ENCODE measurements at regions not wholly inside any gene's neighbourhood (a gene's known extent, or its start where the extent isn't known, plus 50 kb on each side); places are given as distances from the start of the nearest gene placed in this dataset.

- Histone ChIP-seq H4K20me1 (ENCODE audit: low read depth) (no peaks in the 10 kb centered on the region), H3K36me3 (no peaks in the 10 kb centered on the region), H3K4me3 (no peak overlapping the region), H3K4me1 (peaks cover 14% of the 10 kb centered on the region), H3K79me2 (ENCODE audit: low read depth) (no peaks in the 10 kb centered on the region), H3K27me3 (no peaks in the 10 kb centered on the region), H3K9ac (no peak overlapping the region), H3K9me3 (ENCODE audit: low read depth) (no peaks in the 10 kb centered on the region), H3K4me2 (no peak overlapping the region), H3F3A (ENCODE audit: low read depth) (no peaks in the 10 kb centered on the region), H2AFZ (replicated peaks) (no peak overlapping the region), H3K27ac (no peak overlapping the region)
- TF ChIP-seq EZH2 (IDR thresholded peaks at IDR 0.05): no peak
- TF ChIP-seq EZH2phosphoT487 (IDR thresholded peaks at IDR 0.05): no peak
- TF ChIP-seq CTCF (IDR thresholded peaks at IDR 0.05): no peak
- H3K4me3 Mint-ChIP-seq: no peak overlapping the region
- H3K36me3 Mint-ChIP-seq: no peaks in the 10 kb centered on the region
- H3K9me3 Mint-ChIP-seq: peaks cover 4% of the 10 kb centered on the region
- no peak overlapping the region for H3K27ac Mint-ChIP-seq
- H3K27me3 Mint-ChIP-seq (ENCODE audit: insufficient read depth, low read depth): peaks cover 2% of the 10 kb centered on the region
- H3K4me1 Mint-ChIP-seq: peaks cover 38% of the 10 kb centered on the region
- no peak for DNase-seq (ENCODE audit: low spot score)
Measured at GRCh38 chr21:14879458-14879857, 185.3 kb downstream of the NRIP1 start.

GRCh38 chr21:14878971-14879370 is 185.8 kb downstream of the NRIP1 start:
- H3K27me3 Mint-ChIP-seq (ENCODE audit: insufficient read depth, low read depth): peaks cover 2% of the 10 kb centered on the region
- H3K4me3 Mint-ChIP-seq: no peak overlapping the region

GRCh38 chr21:14877581-14878228 is 187.1 kb downstream of the NRIP1 start:
- no peak for DNase-seq (ENCODE audit: low spot score)
- H3K36me3 Mint-ChIP-seq: no peaks in the 10 kb centered on the region
- Histone ChIP-seq H2AFZ (replicated peaks) (no peak overlapping the region), H3K4me1 (peaks cover 14% of the 10 kb centered on the region), H3K9ac (no peak overlapping the region), H3K79me2 (ENCODE audit: low read depth) (no peaks in the 10 kb centered on the region), H3K36me3 (no peaks in the 10 kb centered on the region), H3K4me3 (no peak overlapping the region), H3K9me3 (ENCODE audit: low read depth) (no peaks in the 10 kb centered on the region), H3K27me3 (no peaks in the 10 kb centered on the region), H3F3A (ENCODE audit: low read depth) (no peaks in the 10 kb centered on the region), H3K4me2 (no peak overlapping the region), H4K20me1 (ENCODE audit: low read depth) (no peaks in the 10 kb centered on the region), H3K27ac (no peak overlapping the region)
- TF ChIP-seq CTCF (IDR thresholded peaks at IDR 0.05): no peak
- TF ChIP-seq EZH2phosphoT487 (IDR thresholded peaks at IDR 0.05): no peak
- no peak for TF ChIP-seq EZH2 (IDR thresholded peaks at IDR 0.05)
- peaks cover 2% of the 10 kb centered on the region for H3K27me3 Mint-ChIP-seq (ENCODE audit: insufficient read depth, low read depth)
- peaks cover 38% of the 10 kb centered on the region for H3K4me1 Mint-ChIP-seq
- peaks cover 2% of the 10 kb centered on the region for H3K9me3 Mint-ChIP-seq
- H3K4me3 Mint-ChIP-seq: no peak overlapping the region
- H3K27ac Mint-ChIP-seq: no peak overlapping the region

More at GRCh38 chr21:14878971-14879370, 185.8 kb downstream of the NRIP1 start:
- Mint-ChIP-seq H3K4me1 (peaks cover 38% of the 10 kb centered on the region), H3K9me3 (peaks cover 2% of the 10 kb centered on the region), H3K27ac (no peak overlapping the region), H3K36me3 (no peaks in the 10 kb centered on the region)
- Histone ChIP-seq H3K4me1 (peaks cover 14% of the 10 kb centered on the region), H3F3A (ENCODE audit: low read depth) (no peaks in the 10 kb centered on the region), H4K20me1 (ENCODE audit: low read depth) (no peaks in the 10 kb centered on the region), H3K9me3 (ENCODE audit: low read depth) (no peaks in the 10 kb centered on the region), H2AFZ (replicated peaks) (no peak overlapping the region), H3K36me3 (no peaks in the 10 kb centered on the region), H3K27me3 (no peaks in the 10 kb centered on the region), H3K9ac (no peak overlapping the region), H3K79me2 (ENCODE audit: low read depth) (no peaks in the 10 kb centered on the region), H3K27ac (no peak overlapping the region), H3K4me3 (no peak overlapping the region), H3K4me2 (no peak overlapping the region)
- no peak for TF ChIP-seq EZH2 (IDR thresholded peaks at IDR 0.05)
- TF ChIP-seq EZH2phosphoT487 (IDR thresholded peaks at IDR 0.05): no peak
- TF ChIP-seq CTCF (IDR thresholded peaks at IDR 0.05): no peak
- DNase-seq (ENCODE audit: low spot score): no peak
